Left ventricle myocardium inferior (tissue), 1 donor: ENCODE measurements at regions not wholly inside any gene's neighbourhood (a gene's known extent, or its start where the extent isn't known, plus 50 kb on each side); places are given as distances from the start of the nearest gene placed in this dataset.
A peak's percentile ranks its signal among the peaks of the same experiment; 100 is the strongest.

ENCODE experiments used
- DNase-seq: peaks from one replicate; pipeline ENCODE4 v3.0.0-alpha.2; 2020
- H3K27ac ChIP-seq: fragments of 200-600 bp; replicated peaks from 2 replicates; pipeline ENCODE4 v1.8.0; 2021
- H3K27me3 ChIP-seq: fragments of 200-600 bp; 2 replicates; pipeline ENCODE4 v1.8.0; 2021; ENCODE audit warnings: low read depth
- H3K36me3 ChIP-seq: fragments of 200-600 bp; 2 replicates; pipeline ENCODE4 v1.8.0; 2021
- H3K4me1 ChIP-seq: fragments of 200-600 bp; 2 replicates; pipeline ENCODE4 v1.8.0; 2021
- H3K4me3 ChIP-seq: fragments of 200-600 bp; 2 replicates; pipeline ENCODE4 v1.8.0; 2021; ENCODE audit warnings: mild to moderate bottlenecking, moderate library complexity
- H3K9me3 ChIP-seq: fragments of 200-600 bp; replicated peaks from 2 replicates; pipeline ENCODE4 v1.8.0; 2021
- intact Hi-C: fragments of 100-400 bp; cut with micrococcal nuclease; formaldehyde crosslinking; loops from one replicate; pipeline ENCODE4 v1.11.0; 2022
- TF ChIP-seq, protein P1 (sequence below): fragments of 200-600 bp; IDR thresholded peaks from 2 replicates; pipeline ENCODE4 v1.8.0; 2021; ENCODE audit warnings: antibody characterized with exemption, mild to moderate bottlenecking, borderline replicate concordance
- donor health status: DM: no; HTN: yes; CAD: no; lungs with severe emphysema.

DNA sequence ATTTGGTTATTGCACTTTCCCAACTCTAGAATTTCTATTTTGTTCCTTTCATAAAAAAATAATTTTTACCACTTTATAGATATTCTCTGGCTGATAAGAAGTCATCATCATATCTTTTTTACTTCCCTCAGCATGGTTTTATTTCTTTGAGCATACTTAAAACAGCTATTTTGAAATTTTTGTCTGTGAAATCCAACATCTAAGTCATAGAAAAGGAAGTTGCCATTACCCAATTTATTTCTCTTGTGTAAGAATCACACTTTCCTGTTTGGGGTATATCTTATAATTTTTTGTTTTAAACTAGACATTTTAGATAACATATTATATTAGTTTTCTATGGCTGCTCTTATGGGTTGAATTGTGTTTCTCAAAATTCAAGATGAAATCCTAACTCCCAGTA lies 400.2 kb upstream of the OR4E1 start:
- Histone ChIP-seq H3K4me1 (peaks cover 11% of the 10 kb centered on the region), H3K4me3 (no peak overlapping the region), H3K27me3 (no peaks in the 10 kb centered on the region), H3K27ac (no peak overlapping the region), H3K9me3 (peaks cover 5% of the 10 kb centered on the region), H3K36me3 (no peaks in the 10 kb centered on the region)
- DNase-seq: no peak
- TF ChIP-seq, protein P1, sequence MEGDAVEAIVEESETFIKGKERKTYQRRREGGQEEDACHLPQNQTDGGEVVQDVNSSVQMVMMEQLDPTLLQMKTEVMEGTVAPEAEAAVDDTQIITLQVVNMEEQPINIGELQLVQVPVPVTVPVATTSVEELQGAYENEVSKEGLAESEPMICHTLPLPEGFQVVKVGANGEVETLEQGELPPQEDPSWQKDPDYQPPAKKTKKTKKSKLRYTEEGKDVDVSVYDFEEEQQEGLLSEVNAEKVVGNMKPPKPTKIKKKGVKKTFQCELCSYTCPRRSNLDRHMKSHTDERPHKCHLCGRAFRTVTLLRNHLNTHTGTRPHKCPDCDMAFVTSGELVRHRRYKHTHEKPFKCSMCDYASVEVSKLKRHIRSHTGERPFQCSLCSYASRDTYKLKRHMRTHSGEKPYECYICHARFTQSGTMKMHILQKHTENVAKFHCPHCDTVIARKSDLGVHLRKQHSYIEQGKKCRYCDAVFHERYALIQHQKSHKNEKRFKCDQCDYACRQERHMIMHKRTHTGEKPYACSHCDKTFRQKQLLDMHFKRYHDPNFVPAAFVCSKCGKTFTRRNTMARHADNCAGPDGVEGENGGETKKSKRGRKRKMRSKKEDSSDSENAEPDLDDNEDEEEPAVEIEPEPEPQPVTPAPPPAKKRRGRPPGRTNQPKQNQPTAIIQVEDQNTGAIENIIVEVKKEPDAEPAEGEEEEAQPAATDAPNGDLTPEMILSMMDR: no peak
- intact Hi-C loops: no loop called here

DNA sequence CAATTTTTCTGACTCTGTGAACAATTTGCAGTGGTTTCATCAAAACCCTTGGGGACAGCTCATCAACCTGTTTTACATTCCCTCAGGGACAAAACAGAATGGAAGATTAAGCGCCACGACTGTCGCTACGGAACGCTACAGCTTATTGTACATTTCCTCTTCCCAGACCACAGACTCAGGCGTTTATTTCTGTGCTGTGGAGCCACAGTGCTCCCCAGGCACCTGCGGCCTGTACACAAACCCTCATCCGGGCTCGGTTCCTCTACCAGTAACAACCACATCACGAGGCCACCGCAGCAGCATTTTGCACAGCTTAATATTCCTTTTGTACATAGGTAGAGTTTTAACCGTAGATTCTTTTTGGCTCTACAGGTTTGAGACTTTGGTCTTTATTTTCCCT lies 397.4 kb upstream of the OR4E1 start:
- no peaks in the 10 kb centered on the region for H3K36me3 ChIP-seq
- H3K27ac ChIP-seq: peak overlapping the region; percentile 69
- peaks cover 8% of the 10 kb centered on the region for H3K27me3 ChIP-seq
- H3K4me1 ChIP-seq: peaks cover 11% of the 10 kb centered on the region
- DNase-seq: no peak
- intact Hi-C loops: no loop called here
- peak overlapping the region; percentile 37 for H3K4me3 ChIP-seq
- H3K9me3 ChIP-seq: peaks cover 5% of the 10 kb centered on the region
- TF ChIP-seq, protein P1: no peak

DNA sequence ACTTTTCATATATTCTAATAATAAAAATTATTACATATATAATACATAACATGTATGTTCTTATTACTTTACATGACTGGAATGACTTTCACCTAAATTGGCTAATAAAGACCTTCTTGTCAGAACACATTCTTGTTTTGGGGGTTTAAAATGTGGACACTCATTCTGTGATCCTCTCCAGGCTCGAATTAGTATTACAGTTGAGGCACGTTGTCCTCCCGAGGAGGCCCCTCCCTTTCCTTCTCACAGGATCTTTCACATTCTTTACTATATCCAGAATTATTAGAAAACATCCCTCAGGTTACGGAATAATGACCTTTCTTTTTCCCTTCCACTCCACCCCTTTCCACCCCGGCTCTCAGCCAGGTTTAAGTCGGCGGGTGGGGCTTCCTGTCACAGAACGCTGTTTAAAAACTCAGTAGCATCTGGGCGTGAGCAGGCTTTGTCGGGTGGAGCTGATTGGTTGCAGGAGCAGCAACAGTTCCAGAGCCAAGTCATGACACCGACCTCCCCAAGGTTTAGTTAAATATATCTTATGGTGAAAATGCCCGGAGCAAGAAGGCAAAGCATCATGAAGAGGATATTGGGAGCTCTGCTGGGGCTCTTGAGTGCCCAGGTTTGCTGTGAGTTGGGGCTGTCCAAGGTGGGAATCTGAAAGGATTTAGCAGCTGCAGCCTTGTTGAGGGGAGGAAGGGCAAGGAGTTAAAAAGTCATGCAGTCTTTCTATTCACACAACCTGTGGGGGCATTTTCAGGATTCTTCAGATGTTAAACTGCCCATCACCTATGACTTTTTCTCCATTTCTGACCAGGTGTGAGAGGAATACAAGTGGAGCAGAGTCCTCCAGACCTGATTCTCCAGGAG lies 396.7 kb upstream of the OR4E1 start:
- Histone ChIP-seq H3K27ac (peak overlapping the region; percentile 69), H3K36me3 (no peaks in the 10 kb centered on the region), H3K27me3 (peaks cover 8% of the 10 kb centered on the region), H3K4me1 (peaks cover 11% of the 10 kb centered on the region), H3K4me3 (peak overlapping the region; percentile 37), H3K9me3 (peaks cover 5% of the 10 kb centered on the region)
- TF ChIP-seq, protein P1: no peak
- peak; percentile 46 for DNase-seq
- intact Hi-C loops: no loop called here

DNA sequence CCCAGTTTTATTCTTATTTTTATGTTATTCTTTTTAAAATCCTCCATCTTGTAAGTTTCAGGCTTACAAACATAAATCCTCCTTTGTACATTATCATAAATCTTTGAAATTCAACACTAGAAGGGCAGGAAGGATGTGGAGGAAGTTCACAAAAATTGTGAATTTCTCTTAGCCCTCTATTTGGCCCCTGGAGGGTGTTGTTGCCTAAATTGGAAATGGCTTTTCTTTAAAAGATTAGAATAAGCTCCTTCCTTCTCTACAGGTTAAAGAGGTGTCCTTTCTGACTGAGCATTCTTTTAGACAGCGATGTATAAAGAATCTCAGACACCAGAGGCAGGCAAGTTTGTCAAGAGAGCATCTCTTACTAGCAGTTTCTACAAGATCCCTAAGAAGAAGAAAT lies 391.7 kb upstream of the OR4E1 start:
- TF ChIP-seq, protein P1: no peak
- Histone ChIP-seq H3K4me1 (peaks cover 5% of the 10 kb centered on the region), H3K36me3 (no peaks in the 10 kb centered on the region), H3K27me3 (peaks cover 8% of the 10 kb centered on the region), H3K9me3 (peaks cover under 1% of the 10 kb centered on the region), H3K27ac (no peak overlapping the region), H3K4me3 (no peak overlapping the region)
- intact Hi-C loops: no loop called here
- no peak for DNase-seq

DNA sequence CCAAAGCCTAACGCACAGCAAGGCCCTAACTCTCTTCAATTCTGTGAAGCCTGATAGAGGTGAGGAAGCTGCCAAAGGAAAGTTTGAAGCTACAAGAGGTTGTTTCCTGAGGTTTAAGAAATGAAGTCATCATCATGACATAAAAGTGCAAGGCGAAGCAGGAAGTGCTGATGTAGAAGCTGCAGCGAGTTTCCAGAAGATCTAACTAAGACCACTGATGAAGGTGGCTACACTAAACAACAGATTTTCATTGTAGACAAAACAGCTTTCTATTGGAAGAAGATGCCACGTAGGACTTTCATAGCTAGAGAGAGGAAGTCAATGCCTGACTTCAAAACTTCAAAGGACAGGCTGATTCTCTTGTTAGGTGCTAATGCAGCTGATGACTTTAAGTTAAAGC lies 385.6 kb upstream of the OR4E1 start:
- no peak for DNase-seq
- no peak overlapping the region for H3K27ac ChIP-seq
- peaks cover 35% of the 10 kb centered on the region for H3K9me3 ChIP-seq
- H3K27me3 ChIP-seq: no peaks in the 10 kb centered on the region
- TF ChIP-seq, protein P1: no peak
- H3K4me1 ChIP-seq: no peaks in the 10 kb centered on the region
- intact Hi-C loops: no loop called here
- H3K36me3 ChIP-seq: no peaks in the 10 kb centered on the region
- no peak overlapping the region for H3K4me3 ChIP-seq
